ENCODE measurements at regions not wholly inside any gene's neighbourhood (a gene's known extent, or its start where the extent isn't known, plus 50 kb on each side); places are given as distances from the start of the nearest gene placed in this dataset.

DNA sequence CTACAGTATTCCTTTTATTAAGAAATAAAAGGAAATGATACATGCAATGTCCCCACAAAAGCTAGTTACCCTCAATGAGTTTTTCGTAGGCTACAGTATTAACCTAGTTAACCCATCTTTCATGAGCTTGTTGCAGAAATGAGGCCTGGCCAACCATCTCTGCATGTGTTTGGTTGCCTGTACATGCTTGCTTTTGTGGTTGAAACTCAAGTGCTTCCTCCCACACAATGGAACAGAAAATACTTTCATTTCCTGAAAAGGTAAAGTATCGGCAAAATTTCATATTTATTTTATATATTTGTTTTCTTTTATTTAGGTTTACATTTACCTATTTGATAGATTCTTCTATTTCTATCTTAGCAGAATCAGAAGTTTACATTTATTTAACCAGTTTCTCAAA lies 214.6 kb upstream of the FAM241A start:
- DNase-seq (ENCODE audit: low spot score), result no peak
- no peaks in the 10 kb centered on the region for H3K9me3 ChIP-seq (ENCODE audit: control insufficient read depth in 4 of 4, low read length in 3 of 4)
- H3K36me3 ChIP-seq (ENCODE audit: control insufficient read depth in 4 of 4, insufficient read depth in 3 of 4, low read depth in 1 of 4, low read length in 3 of 4), result no peaks in the 10 kb centered on the region
- H3K27me3 ChIP-seq (ENCODE audit: control insufficient read depth in 4 of 4, insufficient read depth in 4 of 4, low read length in 3 of 4), result peaks cover 0 to 4% (median 2%) of the 10 kb centered on the region in 4 donors
- H3K27ac ChIP-seq (ENCODE audit: low read depth in 1 of 2, low read length in 2 of 2), result no peak overlapping the region
- 71% methylated on average over 2 of the region's 2 CpGs for WGBS
- H3K4me3 ChIP-seq (ENCODE audit: low read depth in 1 of 3, low read length in 3 of 3), result no peak overlapping the region
- no peaks in the 10 kb centered on the region for H3K4me1 ChIP-seq (ENCODE audit: control insufficient read depth in 4 of 4, insufficient read depth in 4 of 4, low read length in 3 of 4)
- TF ChIP-seq JUND (IDR thresholded peaks at IDR 0.05), result no peak
- TF ChIP-seq, protein P1, sequence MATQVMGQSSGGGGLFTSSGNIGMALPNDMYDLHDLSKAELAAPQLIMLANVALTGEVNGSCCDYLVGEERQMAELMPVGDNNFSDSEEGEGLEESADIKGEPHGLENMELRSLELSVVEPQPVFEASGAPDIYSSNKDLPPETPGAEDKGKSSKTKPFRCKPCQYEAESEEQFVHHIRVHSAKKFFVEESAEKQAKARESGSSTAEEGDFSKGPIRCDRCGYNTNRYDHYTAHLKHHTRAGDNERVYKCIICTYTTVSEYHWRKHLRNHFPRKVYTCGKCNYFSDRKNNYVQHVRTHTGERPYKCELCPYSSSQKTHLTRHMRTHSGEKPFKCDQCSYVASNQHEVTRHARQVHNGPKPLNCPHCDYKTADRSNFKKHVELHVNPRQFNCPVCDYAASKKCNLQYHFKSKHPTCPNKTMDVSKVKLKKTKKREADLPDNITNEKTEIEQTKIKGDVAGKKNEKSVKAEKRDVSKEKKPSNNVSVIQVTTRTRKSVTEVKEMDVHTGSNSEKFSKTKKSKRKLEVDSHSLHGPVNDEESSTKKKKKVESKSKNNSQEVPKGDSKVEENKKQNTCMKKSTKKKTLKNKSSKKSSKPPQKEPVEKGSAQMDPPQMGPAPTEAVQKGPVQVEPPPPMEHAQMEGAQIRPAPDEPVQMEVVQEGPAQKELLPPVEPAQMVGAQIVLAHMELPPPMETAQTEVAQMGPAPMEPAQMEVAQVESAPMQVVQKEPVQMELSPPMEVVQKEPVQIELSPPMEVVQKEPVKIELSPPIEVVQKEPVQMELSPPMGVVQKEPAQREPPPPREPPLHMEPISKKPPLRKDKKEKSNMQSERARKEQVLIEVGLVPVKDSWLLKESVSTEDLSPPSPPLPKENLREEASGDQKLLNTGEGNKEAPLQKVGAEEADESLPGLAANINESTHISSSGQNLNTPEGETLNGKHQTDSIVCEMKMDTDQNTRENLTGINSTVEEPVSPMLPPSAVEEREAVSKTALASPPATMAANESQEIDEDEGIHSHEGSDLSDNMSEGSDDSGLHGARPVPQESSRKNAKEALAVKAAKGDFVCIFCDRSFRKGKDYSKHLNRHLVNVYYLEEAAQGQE (IDR thresholded peaks at IDR 0.05), result no peak
- TF ChIP-seq FOXA2 (IDR thresholded peaks at IDR 0.05), result no peak
- TF ChIP-seq GABPA (IDR thresholded peaks at IDR 0.05 in 1 of 2, conservative IDR thresholded peaks at IDR 0.05 in 1 of 2), result no peak
- no peak for TF ChIP-seq FOXA1 (IDR thresholded peaks at IDR 0.05)
- TF ChIP-seq, protein P2, sequence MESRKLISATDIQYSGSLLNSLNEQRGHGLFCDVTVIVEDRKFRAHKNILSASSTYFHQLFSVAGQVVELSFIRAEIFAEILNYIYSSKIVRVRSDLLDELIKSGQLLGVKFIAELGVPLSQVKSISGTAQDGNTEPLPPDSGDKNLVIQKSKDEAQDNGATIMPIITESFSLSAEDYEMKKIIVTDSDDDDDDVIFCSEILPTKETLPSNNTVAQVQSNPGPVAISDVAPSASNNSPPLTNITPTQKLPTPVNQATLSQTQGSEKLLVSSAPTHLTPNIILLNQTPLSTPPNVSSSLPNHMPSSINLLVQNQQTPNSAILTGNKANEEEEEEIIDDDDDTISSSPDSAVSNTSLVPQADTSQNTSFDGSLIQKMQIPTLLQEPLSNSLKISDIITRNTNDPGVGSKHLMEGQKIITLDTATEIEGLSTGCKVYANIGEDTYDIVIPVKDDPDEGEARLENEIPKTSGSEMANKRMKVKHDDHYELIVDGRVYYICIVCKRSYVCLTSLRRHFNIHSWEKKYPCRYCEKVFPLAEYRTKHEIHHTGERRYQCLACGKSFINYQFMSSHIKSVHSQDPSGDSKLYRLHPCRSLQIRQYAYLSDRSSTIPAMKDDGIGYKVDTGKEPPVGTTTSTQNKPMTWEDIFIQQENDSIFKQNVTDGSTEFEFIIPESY (IDR thresholded peaks at IDR 0.05), result no peak
- no peak for TF ChIP-seq NR2F2 (IDR thresholded peaks at IDR 0.05)
- no peak for TF ChIP-seq YY1 (IDR thresholded peaks at IDR 0.05)
- no peak for TF ChIP-seq HNF4A (conservative IDR thresholded peaks at IDR 0.05)
- TF ChIP-seq RXRA (IDR thresholded peaks at IDR 0.05), result no peak
- TF ChIP-seq, protein P3, sequence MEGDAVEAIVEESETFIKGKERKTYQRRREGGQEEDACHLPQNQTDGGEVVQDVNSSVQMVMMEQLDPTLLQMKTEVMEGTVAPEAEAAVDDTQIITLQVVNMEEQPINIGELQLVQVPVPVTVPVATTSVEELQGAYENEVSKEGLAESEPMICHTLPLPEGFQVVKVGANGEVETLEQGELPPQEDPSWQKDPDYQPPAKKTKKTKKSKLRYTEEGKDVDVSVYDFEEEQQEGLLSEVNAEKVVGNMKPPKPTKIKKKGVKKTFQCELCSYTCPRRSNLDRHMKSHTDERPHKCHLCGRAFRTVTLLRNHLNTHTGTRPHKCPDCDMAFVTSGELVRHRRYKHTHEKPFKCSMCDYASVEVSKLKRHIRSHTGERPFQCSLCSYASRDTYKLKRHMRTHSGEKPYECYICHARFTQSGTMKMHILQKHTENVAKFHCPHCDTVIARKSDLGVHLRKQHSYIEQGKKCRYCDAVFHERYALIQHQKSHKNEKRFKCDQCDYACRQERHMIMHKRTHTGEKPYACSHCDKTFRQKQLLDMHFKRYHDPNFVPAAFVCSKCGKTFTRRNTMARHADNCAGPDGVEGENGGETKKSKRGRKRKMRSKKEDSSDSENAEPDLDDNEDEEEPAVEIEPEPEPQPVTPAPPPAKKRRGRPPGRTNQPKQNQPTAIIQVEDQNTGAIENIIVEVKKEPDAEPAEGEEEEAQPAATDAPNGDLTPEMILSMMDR (IDR thresholded peaks at IDR 0.05; ENCODE audit: low read depth, low read length, missing input control), result no peak
- no peak for TF ChIP-seq EGR1 (IDR thresholded peaks at IDR 0.05; ENCODE audit: low read depth in 2 of 2)
- TF ChIP-seq, protein P4, sequence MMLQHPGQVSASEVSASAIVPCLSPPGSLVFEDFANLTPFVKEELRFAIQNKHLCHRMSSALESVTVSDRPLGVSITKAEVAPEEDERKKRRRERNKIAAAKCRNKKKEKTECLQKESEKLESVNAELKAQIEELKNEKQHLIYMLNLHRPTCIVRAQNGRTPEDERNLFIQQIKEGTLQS (IDR thresholded peaks at IDR 0.05), result no peak
- TF ChIP-seq, protein P5, sequence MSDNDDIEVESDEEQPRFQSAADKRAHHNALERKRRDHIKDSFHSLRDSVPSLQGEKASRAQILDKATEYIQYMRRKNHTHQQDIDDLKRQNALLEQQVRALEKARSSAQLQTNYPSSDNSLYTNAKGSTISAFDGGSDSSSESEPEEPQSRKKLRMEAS (IDR thresholded peaks at IDR 0.05), result no peak
- no peak for TF ChIP-seq RAD21 (IDR thresholded peaks at IDR 0.05)
- no peak for TF ChIP-seq HNF4G (IDR thresholded peaks at IDR 0.05)
- TF ChIP-seq TAF1 (conservative IDR thresholded peaks at IDR 0.05), result no peak
- TF ChIP-seq SP1 (IDR thresholded peaks at IDR 0.05), result no peak
- H3K9ac ChIP-seq (ENCODE audit: low read depth in 1 of 2, low read length in 2 of 2), result no peak overlapping the region

Data from liver (tissue), 8 donors.